Duodenal mucosa (tissue), 2 donors: ENCODE measurements at regions not wholly inside any gene's neighbourhood (a gene's known extent, or its start where the extent isn't known, plus 50 kb on each side); places are given as distances from the start of the nearest gene placed in this dataset.
"Not testable (repeated sequence)": the region's sequence is repeated elsewhere in the genome, so short reads cannot be mapped to it uniquely, and the experiment has no call there.

ENCODE experiments used
- H3K27ac ChIP-seq: one replicate; pipeline ENCODE4 v1.7.0; 2013; ENCODE audit warnings: low read depth, low read length
- H3K27me3 ChIP-seq, 2 donors: one replicate each; pipeline ENCODE4 v1.7.0; 2013; ENCODE audit warnings: low read length in 2 of 2, control low read depth in 1 of 2; ENCODE audit not compliant: insufficient read depth in 2 of 2, control insufficient read depth in 1 of 2
- H3K36me3 ChIP-seq, 2 donors: one replicate each; pipeline ENCODE4 v1.7.0; 2013; ENCODE audit warnings: low read length in 2 of 2, control low read depth in 1 of 2; ENCODE audit not compliant: insufficient read depth in 2 of 2, control insufficient read depth in 1 of 2
- H3K4me1 ChIP-seq, 2 donors: one replicate each; pipeline ENCODE4 v1.7.0; 2013; ENCODE audit warnings: low read length in 2 of 2, control low read depth in 1 of 2; ENCODE audit not compliant: insufficient read depth in 2 of 2, control insufficient read depth in 1 of 2
- H3K4me3 ChIP-seq, 2 donors: one replicate each; pipeline ENCODE4 v1.7.0; 2013; ENCODE audit warnings: low read length in 2 of 2, low read depth in 1 of 2
- H3K9ac ChIP-seq, 2 donors: one replicate each; pipeline ENCODE4 v1.7.0; 2013; ENCODE audit warnings: low read length in 2 of 2, low read depth in 1 of 2
- H3K9me3 ChIP-seq, 2 donors: one replicate each; pipeline ENCODE4 v1.7.0; 2013; ENCODE audit warnings: low read length in 2 of 2, control low read depth in 1 of 2; ENCODE audit not compliant: control insufficient read depth in 1 of 2

GRCh38 chr7:149962685-149963319 is 89.0 kb downstream of the ATP6V0E2 start:
- not testable (repeated sequence) for H3K27me3 ChIP-seq, H3K36me3 ChIP-seq, H3K9ac ChIP-seq, H3K27ac ChIP-seq, H3K9me3 ChIP-seq, H3K4me1 ChIP-seq, H3K4me3 ChIP-seq

DNA sequence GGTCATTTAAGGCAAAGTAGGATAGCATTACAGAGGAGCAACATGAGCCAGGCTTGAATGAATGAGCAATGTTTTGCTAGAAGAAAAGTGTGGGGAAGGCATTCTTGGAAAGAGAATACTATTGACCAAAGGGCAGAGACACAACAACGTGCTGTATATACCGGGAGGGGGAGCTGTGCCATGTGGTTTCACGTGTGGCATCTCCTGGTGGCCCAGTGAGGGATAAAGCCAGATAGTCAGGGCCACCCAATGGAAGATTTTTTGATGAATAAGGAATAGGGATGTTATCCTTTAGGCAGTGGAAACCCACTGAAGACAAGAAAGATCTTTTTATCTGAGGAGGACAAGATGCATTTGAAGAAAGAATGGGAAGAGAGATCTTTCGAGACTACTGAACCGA is 90.2 kb downstream of the ATP6V0E2 start:
- H3K27ac ChIP-seq, H3K36me3 ChIP-seq, H3K4me3 ChIP-seq, H3K9me3 ChIP-seq, H3K9ac ChIP-seq, H3K4me1 ChIP-seq, H3K27me3 ChIP-seq: not testable (repeated sequence)

- not testable (repeated sequence) for H3K27ac ChIP-seq, H3K4me1 ChIP-seq
These were observed 92.7 kb downstream of the ATP6V0E2 start for GRCh38 chr7:149966444-149966843.

DNA sequence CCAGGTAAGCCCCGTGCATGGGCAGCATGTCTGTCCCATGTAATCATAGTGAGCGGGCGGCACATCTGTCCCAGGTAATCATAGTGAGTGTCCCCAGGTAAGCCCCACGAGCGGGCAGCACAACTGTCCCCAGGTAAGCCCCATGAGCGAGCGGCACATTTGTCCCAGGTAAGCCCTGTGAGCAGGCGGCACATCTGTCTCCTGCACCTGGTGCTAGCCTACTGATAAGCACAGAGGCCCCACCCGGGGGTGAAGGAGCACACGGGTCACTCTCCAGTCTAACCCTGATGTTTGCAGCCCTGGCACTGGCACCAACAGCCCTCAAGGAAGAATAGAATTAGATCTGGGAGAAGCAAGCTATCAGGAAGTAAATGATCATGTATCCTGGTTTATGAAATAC is 99.2 kb downstream of the ATP6V0E2 start:
- H3K27me3 ChIP-seq, H3K4me1 ChIP-seq, H3K4me3 ChIP-seq, H3K9me3 ChIP-seq, H3K36me3 ChIP-seq, H3K9ac ChIP-seq, H3K27ac ChIP-seq: not testable (repeated sequence)

More at GRCh38 chr7:149966444-149966843, 92.7 kb downstream of the ATP6V0E2 start:
- H3K4me3 ChIP-seq, H3K27me3 ChIP-seq, H3K9me3 ChIP-seq, H3K9ac ChIP-seq, H3K36me3 ChIP-seq: not testable (repeated sequence)

- not testable (repeated sequence) for H3K9ac ChIP-seq, H3K27me3 ChIP-seq, H3K27ac ChIP-seq, H3K4me1 ChIP-seq, H3K4me3 ChIP-seq, H3K9me3 ChIP-seq, H3K36me3 ChIP-seq
These were observed 99.9 kb downstream of the ATP6V0E2 start for GRCh38 chr7:149973681-149974080.

GRCh38 chr7:149975608-149976007 is 101.8 kb downstream of the ATP6V0E2 start:
- H3K9ac ChIP-seq, H3K27ac ChIP-seq, H3K9me3 ChIP-seq, H3K36me3 ChIP-seq, H3K27me3 ChIP-seq, H3K4me1 ChIP-seq: not testable (repeated sequence)
- H3K4me3 ChIP-seq: peak overlapping the region in 1 of 2 donors; percentile 18

- not testable (repeated sequence) for H3K9ac ChIP-seq, H3K4me3 ChIP-seq, H3K9me3 ChIP-seq, H3K27me3 ChIP-seq, H3K27ac ChIP-seq, H3K36me3 ChIP-seq, H3K4me1 ChIP-seq
These were observed 104.8 kb downstream of the ATP6V0E2 start for GRCh38 chr7:149978537-149978936.

- not testable (repeated sequence) for H3K9ac ChIP-seq, H3K27me3 ChIP-seq, H3K4me1 ChIP-seq, H3K4me3 ChIP-seq, H3K36me3 ChIP-seq, H3K9me3 ChIP-seq, H3K27ac ChIP-seq
These were observed 105.2 kb downstream of the ATP6V0E2 start for GRCh38 chr7:149978944-149979343.

DNA sequence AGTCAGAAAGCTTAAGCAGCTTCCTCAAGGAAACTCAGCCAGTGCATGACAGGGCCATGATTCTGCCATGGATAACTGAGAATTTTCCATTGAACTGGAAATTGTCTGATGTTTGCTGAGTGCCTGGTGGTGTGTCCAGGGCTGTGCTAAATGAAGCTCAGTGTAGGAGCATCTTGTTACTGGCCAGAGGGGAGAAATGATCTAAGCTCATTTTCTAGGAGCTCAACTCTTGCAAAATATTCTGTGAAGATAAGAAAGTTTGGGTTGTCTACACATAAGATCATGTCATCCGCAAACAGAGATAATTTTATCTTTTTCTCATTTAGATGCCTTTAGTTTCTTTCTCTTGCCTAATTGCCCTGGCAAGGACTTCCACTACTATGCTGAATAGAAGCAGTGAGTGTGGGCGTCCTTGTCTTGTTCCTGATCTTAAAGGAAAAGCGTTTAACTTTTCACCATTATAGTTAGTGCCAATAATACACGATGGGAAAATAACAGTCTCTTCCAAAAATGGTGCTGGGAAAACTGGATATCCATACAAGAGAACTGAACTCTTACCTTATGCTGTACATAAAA is 108.9 kb downstream of the ATP6V0E2 start:
- H3K4me1 ChIP-seq, H3K9ac ChIP-seq, H3K4me3 ChIP-seq, H3K27ac ChIP-seq, H3K27me3 ChIP-seq, H3K9me3 ChIP-seq, H3K36me3 ChIP-seq: not testable (repeated sequence)

- not testable (repeated sequence) for H3K27me3 ChIP-seq, H3K36me3 ChIP-seq, H3K4me3 ChIP-seq, H3K9me3 ChIP-seq, H3K27ac ChIP-seq, H3K9ac ChIP-seq, H3K4me1 ChIP-seq
These were observed 113.1 kb downstream of the ATP6V0E2 start for GRCh38 chr7:149986866-149987265.
